WTC11 (cell line): ENCODE measurements at regions not wholly inside any gene's neighbourhood (a gene's known extent, or its start where the extent isn't known, plus 50 kb on each side); places are given as distances from the start of the nearest gene placed in this dataset.

Source experiments
- ATAC-seq: fragments of 200-7000 bp; cut with Tn5 transposase; 2 replicates; pipeline ENCODE4 v1.10.0; 2021; ENCODE audit warnings: mild to moderate bottlenecking, moderate library complexity
- CTCF ChIA-PET: fragments of 300-600 bp; sonication (Branson Sonifier 250); formaldehyde crosslinking; loops from one replicate; lab custom pipeline; 2021; ENCODE audit warnings: antibody characterized with exemption; lab: Charles Lee
- POLR2A ChIA-PET: fragments of 350-600 bp; sonication (Branson Sonifier 250); formaldehyde crosslinking; loops from one replicate; lab custom pipeline; 2021; ENCODE audit warnings: antibody characterized with exemption; lab: Charles Lee
- DNase-seq: peaks from one replicate; pipeline ENCODE4 v3.0.0; 2021; ENCODE audit warnings: low spot score
- H3K27ac Mint-ChIP-seq: 2 replicates; pipeline ENCODE4 v1.8.0; 2021; ENCODE audit warnings: mixed read lengths
- H3K27me3 Mint-ChIP-seq: 2 replicates; pipeline ENCODE4 v1.8.0; 2021; ENCODE audit warnings: low read depth, mild to moderate bottlenecking, moderate library complexity, mixed read lengths
- H3K36me3 Mint-ChIP-seq: 2 replicates; pipeline ENCODE4 v1.8.0; 2021; ENCODE audit warnings: mixed read lengths
- H3K4me1 Mint-ChIP-seq: 2 replicates; pipeline ENCODE4 v1.8.0; 2022; ENCODE audit warnings: mixed read lengths
- H3K4me3 Mint-ChIP-seq: 2 replicates; pipeline ENCODE4 v1.8.0; 2021; ENCODE audit warnings: mild to moderate bottlenecking, moderate library complexity, mixed read lengths
- H3K9me3 Mint-ChIP-seq: 2 replicates; pipeline ENCODE4 v1.8.0; 2021; ENCODE audit warnings: mixed read lengths
- ATF3 ChIP-seq: sonication (generic); formaldehyde crosslinking; conservative IDR thresholded peaks from 2 replicates; pipeline ENCODE4 v1.8.1; 2022; ENCODE audit warnings: mild to moderate bottlenecking, missing genetic modification reagents
- CREM ChIP-seq: sonication (generic); formaldehyde crosslinking; IDR thresholded peaks from 2 replicates; pipeline ENCODE4 v1.8.1; 2022; ENCODE audit warnings: mild to moderate bottlenecking, missing genetic modification reagents, moderate library complexity
- ELF4 ChIP-seq: sonication (generic); formaldehyde crosslinking; IDR thresholded peaks from 2 replicates; pipeline ENCODE4 v1.8.1; 2022; ENCODE audit warnings: low read depth, mild to moderate bottlenecking, moderate library complexity, missing genetic modification reagents
- FOXP4 ChIP-seq: sonication (generic); formaldehyde crosslinking; IDR thresholded peaks from 2 replicates; pipeline ENCODE4 v1.8.0; 2022; ENCODE audit warnings: mild to moderate bottlenecking, missing genetic modification reagents
- KAT7 ChIP-seq: sonication (generic); formaldehyde crosslinking; IDR thresholded peaks from 2 replicates; pipeline ENCODE4 v1.8.1; 2023; ENCODE audit warnings: missing genetic modification reagents, mild to moderate bottlenecking, borderline replicate concordance
- NFE2L1 ChIP-seq: sonication (generic); formaldehyde crosslinking; IDR thresholded peaks from 2 replicates; pipeline ENCODE4 v1.8.1; 2023; ENCODE audit warnings: missing genetic modification reagents
- NR3C1 ChIP-seq: sonication (generic); formaldehyde crosslinking; conservative IDR thresholded peaks from 2 replicates; pipeline ENCODE4 v1.8.1; 2023; ENCODE audit warnings: low read depth, mild to moderate bottlenecking, missing genetic modification reagents
- ZBTB43 ChIP-seq: sonication (generic); formaldehyde crosslinking; IDR thresholded peaks from 2 replicates; pipeline ENCODE4 v1.8.1; 2023; ENCODE audit warnings: mild to moderate bottlenecking, missing genetic modification reagents
- ZNF219 ChIP-seq: sonication (generic); formaldehyde crosslinking; IDR thresholded peaks from 2 replicates; pipeline ENCODE4 v1.8.0; 2023; ENCODE audit warnings: missing genetic modification reagents, mild to moderate bottlenecking, borderline replicate concordance
- ZNF232 ChIP-seq: sonication (generic); formaldehyde crosslinking; IDR thresholded peaks from 2 replicates; pipeline ENCODE4 v1.8.0; 2022; ENCODE audit warnings: mild to moderate bottlenecking, missing genetic modification reagents
- ZNF317 ChIP-seq: sonication (generic); formaldehyde crosslinking; IDR thresholded peaks from 2 replicates; pipeline ENCODE4 v1.8.1; 2023; ENCODE audit warnings: low read depth, mild to moderate bottlenecking, moderate library complexity, missing genetic modification reagents, borderline replicate concordance
- ZNF416 ChIP-seq: fragments of 250-450 bp; sonication (Bioruptor Pico); IDR thresholded peaks from 2 replicates; pipeline ENCODE4 v1.9.0; 2021; ENCODE audit warnings: mild to moderate bottlenecking, inconsistent platforms
- TF ChIP-seq, protein P1 (sequence below): sonication (generic); formaldehyde crosslinking; IDR thresholded peaks from 2 replicates; pipeline ENCODE4 v1.8.0; 2023; ENCODE audit warnings: missing genetic modification reagents
- TF ChIP-seq, protein P2 (sequence below): sonication (generic); formaldehyde crosslinking; IDR thresholded peaks from 2 replicates; pipeline ENCODE4 v1.8.1; 2023; ENCODE audit warnings: mild to moderate bottlenecking, moderate library complexity, missing genetic modification reagents
- TF ChIP-seq, protein P3 (sequence below): fragments of 200-600 bp; IDR thresholded peaks from 2 replicates; pipeline ENCODE4 v1.8.0; 2022; ENCODE audit warnings: antibody characterized with exemption
- TF ChIP-seq, protein P4 (sequence below): sonication (generic); formaldehyde crosslinking; IDR thresholded peaks from 2 replicates; pipeline ENCODE4 v1.8.1; 2023; ENCODE audit warnings: mild to moderate bottlenecking, missing genetic modification reagents, borderline replicate concordance
- TF ChIP-seq, protein P5 (sequence below): sonication (generic); formaldehyde crosslinking; IDR thresholded peaks from 2 replicates; pipeline ENCODE4 v1.8.0; 2022; ENCODE audit warnings: mild to moderate bottlenecking, missing genetic modification reagents
- TF ChIP-seq, protein P6 (sequence below): sonication (generic); formaldehyde crosslinking; IDR thresholded peaks from 2 replicates; pipeline ENCODE4 v1.8.1; 2023; ENCODE audit warnings: mild to moderate bottlenecking, missing genetic modification reagents, moderate library complexity
- TF ChIP-seq, protein P7 (sequence below): sonication (generic); formaldehyde crosslinking; IDR thresholded peaks from 2 replicates; pipeline ENCODE4 v1.8.1; 2022; ENCODE audit warnings: mild to moderate bottlenecking, moderate library complexity, missing genetic modification reagents

DNA sequence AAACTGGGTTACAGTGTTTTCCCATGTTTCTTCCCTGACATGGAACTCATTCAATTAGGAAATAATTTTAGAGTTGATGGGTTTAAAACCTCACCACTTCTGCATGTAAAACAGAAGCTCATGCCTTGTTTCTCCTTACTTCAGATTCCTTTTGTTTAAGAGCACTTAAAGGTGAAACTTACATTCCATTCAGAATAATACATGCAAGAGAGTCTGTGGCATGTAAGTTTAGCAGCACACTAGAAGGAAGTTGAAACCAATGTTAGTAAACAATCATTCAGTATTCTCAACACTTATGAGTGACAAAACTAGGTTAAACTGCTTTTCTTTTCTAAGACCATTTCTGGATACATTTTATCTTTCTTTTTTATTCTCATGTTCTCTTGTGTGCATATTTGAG lies 495.6 kb upstream of the PTCHD4 start:
- no peak for DNase-seq
- Mint-ChIP-seq H3K9me3 (no peaks in the 10 kb centered on the region), H3K4me3 (no peak overlapping the region), H3K27ac (no peak overlapping the region), H3K27me3 (no peaks in the 10 kb centered on the region)
- CTCF ChIA-PET = no interaction called here
- TF ChIP-seq, protein P1, sequence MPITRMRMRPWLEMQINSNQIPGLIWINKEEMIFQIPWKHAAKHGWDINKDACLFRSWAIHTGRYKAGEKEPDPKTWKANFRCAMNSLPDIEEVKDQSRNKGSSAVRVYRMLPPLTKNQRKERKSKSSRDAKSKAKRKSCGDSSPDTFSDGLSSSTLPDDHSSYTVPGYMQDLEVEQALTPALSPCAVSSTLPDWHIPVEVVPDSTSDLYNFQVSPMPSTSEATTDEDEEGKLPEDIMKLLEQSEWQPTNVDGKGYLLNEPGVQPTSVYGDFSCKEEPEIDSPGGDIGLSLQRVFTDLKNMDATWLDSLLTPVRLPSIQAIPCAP (CRISPR knock-in tag) = no peak
- TF ChIP-seq, protein P2, sequence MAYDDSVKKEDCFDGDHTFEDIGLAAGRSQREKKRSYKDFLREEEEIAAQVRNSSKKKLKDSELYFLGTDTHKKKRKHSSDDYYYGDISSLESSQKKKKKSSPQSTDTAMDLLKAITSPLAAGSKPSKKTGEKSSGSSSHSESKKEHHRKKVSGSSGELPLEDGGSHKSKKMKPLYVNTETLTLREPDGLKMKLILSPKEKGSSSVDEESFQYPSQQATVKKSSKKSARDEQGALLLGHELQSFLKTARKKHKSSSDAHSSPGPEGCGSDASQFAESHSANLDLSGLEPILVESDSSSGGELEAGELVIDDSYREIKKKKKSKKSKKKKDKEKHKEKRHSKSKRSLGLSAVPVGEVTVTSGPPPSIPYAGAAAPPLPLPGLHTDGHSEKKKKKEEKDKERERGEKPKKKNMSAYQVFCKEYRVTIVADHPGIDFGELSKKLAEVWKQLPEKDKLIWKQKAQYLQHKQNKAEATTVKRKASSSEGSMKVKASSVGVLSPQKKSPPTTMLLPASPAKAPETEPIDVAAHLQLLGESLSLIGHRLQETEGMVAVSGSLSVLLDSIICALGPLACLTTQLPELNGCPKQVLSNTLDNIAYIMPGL (CRISPR knock-in tag) = no peak
- TF ChIP-seq ZNF416 (CRISPR knock-in tag) = no peak
- no peak for TF ChIP-seq FOXP4 (CRISPR knock-in tag)
- TF ChIP-seq, all 79 proteins: peak for 0
- POLR2A ChIA-PET = interaction anchor here (0.6 kb wide), 1 partner anchor 185 kb away, joined by 4 read pairs; no protein-coding TSS in a partner anchor
- no peak for ATAC-seq
- H3K4me1 Mint-ChIP-seq = no peaks in the 10 kb centered on the region
- no peaks in the 10 kb centered on the region for H3K36me3 Mint-ChIP-seq

DNA sequence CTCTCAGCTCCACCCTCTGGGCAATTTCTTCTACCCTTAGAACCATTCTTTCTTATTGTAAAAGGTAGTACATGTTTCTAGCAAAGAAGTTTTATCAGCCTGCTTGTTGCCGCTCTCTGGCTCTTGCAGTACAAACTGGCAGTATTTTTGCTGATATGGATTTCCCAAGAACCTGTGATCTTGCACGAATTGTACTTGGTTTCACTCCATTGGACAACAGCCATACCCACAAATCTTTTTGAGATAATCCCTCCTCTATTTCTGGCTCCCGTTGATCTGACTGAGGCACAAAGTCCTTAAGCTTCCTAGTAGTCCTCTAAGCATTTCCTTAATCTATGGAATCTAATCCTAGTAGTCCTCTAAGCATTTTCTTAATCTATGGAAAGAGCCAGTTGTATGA lies 487.0 kb upstream of the PTCHD4 start:
- Mint-ChIP-seq H3K27ac (no peak overlapping the region), H3K36me3 (no peaks in the 10 kb centered on the region), H3K4me1 (no peaks in the 10 kb centered on the region), H3K4me3 (no peak overlapping the region), H3K9me3 (no peaks in the 10 kb centered on the region), H3K27me3 (no peaks in the 10 kb centered on the region)
- CTCF ChIA-PET = no interaction called here
- ATAC-seq (no peak), DNase-seq (no peak)
- POLR2A ChIA-PET = no interaction called here
- TF ChIP-seq KAT7 (CRISPR knock-in tag) = no peak
- TF ChIP-seq, protein P3, sequence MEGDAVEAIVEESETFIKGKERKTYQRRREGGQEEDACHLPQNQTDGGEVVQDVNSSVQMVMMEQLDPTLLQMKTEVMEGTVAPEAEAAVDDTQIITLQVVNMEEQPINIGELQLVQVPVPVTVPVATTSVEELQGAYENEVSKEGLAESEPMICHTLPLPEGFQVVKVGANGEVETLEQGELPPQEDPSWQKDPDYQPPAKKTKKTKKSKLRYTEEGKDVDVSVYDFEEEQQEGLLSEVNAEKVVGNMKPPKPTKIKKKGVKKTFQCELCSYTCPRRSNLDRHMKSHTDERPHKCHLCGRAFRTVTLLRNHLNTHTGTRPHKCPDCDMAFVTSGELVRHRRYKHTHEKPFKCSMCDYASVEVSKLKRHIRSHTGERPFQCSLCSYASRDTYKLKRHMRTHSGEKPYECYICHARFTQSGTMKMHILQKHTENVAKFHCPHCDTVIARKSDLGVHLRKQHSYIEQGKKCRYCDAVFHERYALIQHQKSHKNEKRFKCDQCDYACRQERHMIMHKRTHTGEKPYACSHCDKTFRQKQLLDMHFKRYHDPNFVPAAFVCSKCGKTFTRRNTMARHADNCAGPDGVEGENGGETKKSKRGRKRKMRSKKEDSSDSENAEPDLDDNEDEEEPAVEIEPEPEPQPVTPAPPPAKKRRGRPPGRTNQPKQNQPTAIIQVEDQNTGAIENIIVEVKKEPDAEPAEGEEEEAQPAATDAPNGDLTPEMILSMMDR = no peak
- TF ChIP-seq ELF4 (CRISPR knock-in tag) = no peak
- TF ChIP-seq, protein P4, sequence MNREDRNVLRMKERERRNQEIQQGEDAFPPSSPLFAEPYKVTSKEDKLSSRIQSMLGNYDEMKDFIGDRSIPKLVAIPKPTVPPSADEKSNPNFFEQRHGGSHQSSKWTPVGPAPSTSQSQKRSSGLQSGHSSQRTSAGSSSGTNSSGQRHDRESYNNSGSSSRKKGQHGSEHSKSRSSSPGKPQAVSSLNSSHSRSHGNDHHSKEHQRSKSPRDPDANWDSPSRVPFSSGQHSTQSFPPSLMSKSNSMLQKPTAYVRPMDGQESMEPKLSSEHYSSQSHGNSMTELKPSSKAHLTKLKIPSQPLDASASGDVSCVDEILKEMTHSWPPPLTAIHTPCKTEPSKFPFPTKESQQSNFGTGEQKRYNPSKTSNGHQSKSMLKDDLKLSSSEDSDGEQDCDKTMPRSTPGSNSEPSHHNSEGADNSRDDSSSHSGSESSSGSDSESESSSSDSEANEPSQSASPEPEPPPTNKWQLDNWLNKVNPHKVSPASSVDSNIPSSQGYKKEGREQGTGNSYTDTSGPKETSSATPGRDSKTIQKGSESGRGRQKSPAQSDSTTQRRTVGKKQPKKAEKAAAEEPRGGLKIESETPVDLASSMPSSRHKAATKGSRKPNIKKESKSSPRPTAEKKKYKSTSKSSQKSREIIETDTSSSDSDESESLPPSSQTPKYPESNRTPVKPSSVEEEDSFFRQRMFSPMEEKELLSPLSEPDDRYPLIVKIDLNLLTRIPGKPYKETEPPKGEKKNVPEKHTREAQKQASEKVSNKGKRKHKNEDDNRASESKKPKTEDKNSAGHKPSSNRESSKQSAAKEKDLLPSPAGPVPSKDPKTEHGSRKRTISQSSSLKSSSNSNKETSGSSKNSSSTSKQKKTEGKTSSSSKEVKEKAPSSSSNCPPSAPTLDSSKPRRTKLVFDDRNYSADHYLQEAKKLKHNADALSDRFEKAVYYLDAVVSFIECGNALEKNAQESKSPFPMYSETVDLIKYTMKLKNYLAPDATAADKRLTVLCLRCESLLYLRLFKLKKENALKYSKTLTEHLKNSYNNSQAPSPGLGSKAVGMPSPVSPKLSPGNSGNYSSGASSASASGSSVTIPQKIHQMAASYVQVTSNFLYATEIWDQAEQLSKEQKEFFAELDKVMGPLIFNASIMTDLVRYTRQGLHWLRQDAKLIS (CRISPR knock-in tag) = no peak
- TF ChIP-seq NFE2L1 (CRISPR knock-in tag) = no peak
- TF ChIP-seq, protein P5, sequence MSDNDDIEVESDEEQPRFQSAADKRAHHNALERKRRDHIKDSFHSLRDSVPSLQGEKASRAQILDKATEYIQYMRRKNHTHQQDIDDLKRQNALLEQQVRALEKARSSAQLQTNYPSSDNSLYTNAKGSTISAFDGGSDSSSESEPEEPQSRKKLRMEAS = no peak
- TF ChIP-seq, protein P6, sequence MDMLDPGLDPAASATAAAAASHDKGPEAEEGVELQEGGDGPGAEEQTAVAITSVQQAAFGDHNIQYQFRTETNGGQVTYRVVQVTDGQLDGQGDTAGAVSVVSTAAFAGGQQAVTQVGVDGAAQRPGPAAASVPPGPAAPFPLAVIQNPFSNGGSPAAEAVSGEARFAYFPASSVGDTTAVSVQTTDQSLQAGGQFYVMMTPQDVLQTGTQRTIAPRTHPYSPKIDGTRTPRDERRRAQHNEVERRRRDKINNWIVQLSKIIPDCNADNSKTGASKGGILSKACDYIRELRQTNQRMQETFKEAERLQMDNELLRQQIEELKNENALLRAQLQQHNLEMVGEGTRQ (CRISPR knock-in tag) = no peak
- TF ChIP-seq ZBTB43 (CRISPR knock-in tag) = no peak
- no peak for TF ChIP-seq CREM
- TF ChIP-seq ZNF317 (CRISPR knock-in tag) = no peak
- TF ChIP-seq ATF3 = no peak
- no peak for TF ChIP-seq ZNF232 (CRISPR knock-in tag)
- TF ChIP-seq NR3C1 (CRISPR knock-in tag) = no peak
- TF ChIP-seq, protein P7, sequence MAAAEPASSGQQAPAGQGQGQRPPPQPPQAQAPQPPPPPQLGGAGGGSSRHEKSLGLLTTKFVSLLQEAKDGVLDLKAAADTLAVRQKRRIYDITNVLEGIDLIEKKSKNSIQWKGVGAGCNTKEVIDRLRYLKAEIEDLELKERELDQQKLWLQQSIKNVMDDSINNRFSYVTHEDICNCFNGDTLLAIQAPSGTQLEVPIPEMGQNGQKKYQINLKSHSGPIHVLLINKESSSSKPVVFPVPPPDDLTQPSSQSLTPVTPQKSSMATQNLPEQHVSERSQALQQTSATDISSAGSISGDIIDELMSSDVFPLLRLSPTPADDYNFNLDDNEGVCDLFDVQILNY (CRISPR knock-in tag) = no peak
- TF ChIP-seq ZNF219 (CRISPR knock-in tag) = no peak
